H9 (cell line): ENCODE measurements at regions not wholly inside any gene's neighbourhood (a gene's known extent, or its start where the extent isn't known, plus 50 kb on each side); places are given as distances from the start of the nearest gene placed in this dataset.

Experiments used
- DNase-seq: peaks from one replicate; pipeline ENCODE4 v3.0.0-alpha.2; 2017
- H2AFZ ChIP-seq: one replicate; pipeline ENCODE4 v1.6.1; 2013; ENCODE audit warnings: mild to moderate bottlenecking, low read length, control low read depth, moderate library complexity
- H2AK5ac ChIP-seq: 2 replicates; pipeline ENCODE4 v1.6.1; 2013; ENCODE audit warnings: low read length, control low read depth, mixed read lengths; ENCODE audit not compliant: insufficient read length
- H2BK120ac ChIP-seq: one replicate; pipeline ENCODE4 v1.6.1; 2013; ENCODE audit warnings: low read depth, mild to moderate bottlenecking, low read length, control low read depth, inconsistent platforms; ENCODE audit not compliant: poor library complexity, severe bottlenecking
- H2BK12ac ChIP-seq: 2 replicates; pipeline ENCODE4 v1.6.1; 2013; ENCODE audit warnings: low read length, control low read depth, mixed read lengths, low read depth; ENCODE audit not compliant: insufficient read length
- H2BK15ac ChIP-seq: 2 replicates; pipeline ENCODE4 v1.6.1; 2013; ENCODE audit warnings: low read depth, low read length, control low read depth
- H2BK20ac ChIP-seq: one replicate; pipeline ENCODE4 v1.6.1; 2013; ENCODE audit warnings: low read depth, mild to moderate bottlenecking, low read length, control low read depth, inconsistent platforms; ENCODE audit not compliant: poor library complexity, severe bottlenecking
- H2BK5ac ChIP-seq: 2 replicates; pipeline ENCODE4 v1.6.1; 2013; ENCODE audit warnings: low read length, control low read depth, mixed read lengths; ENCODE audit not compliant: insufficient read length
- H3K14ac ChIP-seq: 2 replicates; pipeline ENCODE4 v1.6.1; 2013; ENCODE audit warnings: low read length, control low read depth; ENCODE audit not compliant: insufficient read depth
- H3K18ac ChIP-seq: 2 replicates; pipeline ENCODE4 v1.6.1; 2013; ENCODE audit warnings: low read depth, mild to moderate bottlenecking, mixed read lengths, low read length, control low read depth; ENCODE audit not compliant: insufficient read length
- H3K23ac ChIP-seq: 2 replicates; pipeline ENCODE4 v1.6.1; 2013; ENCODE audit warnings: low read length, control low read depth, mixed read lengths, low read depth; ENCODE audit not compliant: insufficient read length
- H3K23me2 ChIP-seq: 2 replicates; pipeline ENCODE4 v1.6.1; 2013; ENCODE audit warnings: low read depth, mild to moderate bottlenecking, mixed read lengths, low read length, control low read depth; ENCODE audit not compliant: insufficient read length, poor library complexity, severe bottlenecking
- H3K27ac ChIP-seq: 2 replicates; pipeline ENCODE4 v1.5.1; 2013; ENCODE audit warnings: low read length, control low read depth, mixed read lengths, low read depth; ENCODE audit not compliant: insufficient read length
- H3K27me3 ChIP-seq: 2 replicates; pipeline ENCODE4 v1.6.1; 2013; ENCODE audit warnings: low read length, control low read depth, inconsistent platforms; ENCODE audit not compliant: insufficient read depth
- H3K4ac ChIP-seq: 2 replicates; pipeline ENCODE4 v1.6.1; 2013; ENCODE audit warnings: low read depth, mild to moderate bottlenecking, control low read depth, inconsistent platforms, low read length, moderate library complexity
- H3K4me1 ChIP-seq: 2 replicates; pipeline ENCODE4 v1.6.1; 2013; ENCODE audit warnings: low read length, control low read depth, inconsistent platforms; ENCODE audit not compliant: insufficient read depth
- H3K4me2 ChIP-seq: 2 replicates; pipeline ENCODE4 v1.6.1; 2013; ENCODE audit warnings: low read length, control low read depth, mixed read lengths; ENCODE audit not compliant: insufficient read length, insufficient read depth
- H3K56ac ChIP-seq: 2 replicates; pipeline ENCODE4 v1.6.1; 2013; ENCODE audit warnings: low read depth, mild to moderate bottlenecking, mixed read lengths, low read length, control low read depth; ENCODE audit not compliant: insufficient read length
- H3K79me1 ChIP-seq: 2 replicates; pipeline ENCODE4 v1.6.1; 2013; ENCODE audit warnings: low read depth, mild to moderate bottlenecking, moderate library complexity, low read length, control low read depth, inconsistent platforms; ENCODE audit not compliant: insufficient read depth, poor library complexity, severe bottlenecking
- H3K79me2 ChIP-seq: 2 replicates; pipeline ENCODE4 v1.6.1; 2013; ENCODE audit warnings: low read length, control low read depth, inconsistent platforms; ENCODE audit not compliant: insufficient read depth
- H3K9ac ChIP-seq: 2 replicates; pipeline ENCODE4 v1.6.1; 2013; ENCODE audit warnings: low read length, control low read depth, mixed read lengths; ENCODE audit not compliant: insufficient read length; ENCODE audit errors: extremely low read depth
- H3K9me3 ChIP-seq: one replicate; pipeline ENCODE4 v1.6.1; 2013; ENCODE audit warnings: low read depth, low read length, inconsistent platforms; ENCODE audit not compliant: control insufficient read depth
- H3T11ph ChIP-seq: one replicate; pipeline ENCODE4 v1.6.1; 2013; ENCODE audit warnings: mild to moderate bottlenecking, low read length, control low read depth, inconsistent platforms
- H4K20me1 ChIP-seq: one replicate; pipeline ENCODE4 v1.6.1; 2013; ENCODE audit not compliant: control insufficient read depth, insufficient read length, insufficient read depth
- H4K5ac ChIP-seq: 2 replicates; pipeline ENCODE4 v1.6.1; 2013; ENCODE audit warnings: low read depth, mild to moderate bottlenecking, mixed read lengths, low read length, control low read depth; ENCODE audit not compliant: insufficient read length
- H4K8ac ChIP-seq: replicated peaks from 2 replicates; pipeline ENCODE4 v1.6.1; 2013; ENCODE audit warnings: low read length, control low read depth, mixed read lengths, low read depth; ENCODE audit not compliant: insufficient read length
- H4K91ac ChIP-seq: 2 replicates; pipeline ENCODE4 v1.6.1; 2013; ENCODE audit warnings: low read depth, mild to moderate bottlenecking, moderate library complexity, mixed read lengths, low read length, control low read depth; ENCODE audit not compliant: insufficient read length
- H3K27ac Mint-ChIP-seq, 3 experiments: 2 replicates in 2 of 3; 3 replicates in 1 of 3; pipeline ENCODE4 v1.8.0; 2020 to 2021; ENCODE audit warnings: mixed read lengths in 3 of 3, mild to moderate bottlenecking in 1 of 3, moderate library complexity in 1 of 3
- H3K27me3 Mint-ChIP-seq: 2 replicates; pipeline ENCODE4 v1.8.0; 2021; ENCODE audit warnings: low read depth, mild to moderate bottlenecking, moderate library complexity, mixed read lengths
- H3K36me3 Mint-ChIP-seq, 3 experiments: 2 replicates in 2 of 3; 3 replicates in 1 of 3; pipeline ENCODE4 v1.8.0; 2020 to 2021; ENCODE audit warnings: low read depth in 3 of 3, mixed read lengths in 3 of 3; ENCODE audit not compliant: insufficient read depth in 1 of 3
- H3K4me1 Mint-ChIP-seq, 2 experiments: 2 replicates each; pipeline ENCODE4 v1.8.0; 2020; ENCODE audit warnings: mixed read lengths in 2 of 2
- H3K4me3 Mint-ChIP-seq, 2 experiments: 2 replicates in 1 of 2; 3 replicates in 1 of 2; pipeline ENCODE4 v1.8.0; 2020 to 2021; ENCODE audit warnings: mild to moderate bottlenecking in 2 of 2, mixed read lengths in 2 of 2, moderate library complexity in 1 of 2
- H3K9me3 Mint-ChIP-seq, 2 experiments: 2 replicates in 1 of 2; 3 replicates in 1 of 2; pipeline ENCODE4 v1.8.0; 2020; ENCODE audit warnings: mild to moderate bottlenecking in 2 of 2, mixed read lengths in 2 of 2, moderate library complexity in 1 of 2
- CTCF ChIP-seq: fragments of 200-600 bp; sonication (generic); conservative IDR thresholded peaks from 3 replicates; pipeline ENCODE4 v1.8.0; 2021; ENCODE audit warnings: antibody characterized with exemption, mild to moderate bottlenecking
- WGBS: extraction: QIAGEN DNeasy Blood & Tissue Kit; methylation state at CpG from one replicate; pipeline ENCODE4 v1.1.7; 2013; ENCODE audit warnings: missing lambda C conversion rate, low lambda C conversion rate, mixed read lengths; ENCODE audit not compliant: insufficient read length; ENCODE audit errors: extremely low coverage; 5-methylcytosine and 5-hydroxymethylcytosine counted together

GRCh38 chr13:68816715-68817114 is 1290.9 kb upstream of the ATXN8OS start:
- Histone ChIP-seq H3K18ac (no peak overlapping the region), H2BK12ac (no peak overlapping the region), H4K91ac (no peak overlapping the region), H3K23me2 (no peaks in the 10 kb centered on the region), H3K79me1 (no peaks in the 10 kb centered on the region), H3K9ac (no peak overlapping the region), H3K27ac (no peak overlapping the region), H3T11ph (no peak overlapping the region), H3K27me3 (no peaks in the 10 kb centered on the region), H3K4ac (no peak overlapping the region), H2BK120ac (no peak overlapping the region), H2BK5ac (no peak overlapping the region), H2BK15ac (no peak overlapping the region), H2BK20ac (no peak overlapping the region), H2AFZ (no peak overlapping the region), H3K9me3 (no peaks in the 10 kb centered on the region), H3K4me2 (no peak overlapping the region), H3K4me1 (no peaks in the 10 kb centered on the region), H2AK5ac (no peak overlapping the region), H4K5ac (no peak overlapping the region), H3K14ac (no peak overlapping the region), H3K56ac (no peak overlapping the region), H4K8ac (no peak overlapping the region), H3K23ac (no peak overlapping the region), H3K79me2 (no peaks in the 10 kb centered on the region), H4K20me1 (no peaks in the 10 kb centered on the region)
- WGBS: no CpG with 5 or more reads among the region's 7 CpGs
- H3K4me1 Mint-ChIP-seq: peaks cover 2% of the 10 kb centered on the region in 2 experiments; a peak in 1 of 4 replicates
- no peak for TF ChIP-seq CTCF
- no peak overlapping the region; a peak in 1 of 7 replicates for H3K27ac Mint-ChIP-seq
- no peaks in the 10 kb centered on the region for H3K9me3 Mint-ChIP-seq
- no peaks in the 10 kb centered on the region for H3K27me3 Mint-ChIP-seq
- H3K4me3 Mint-ChIP-seq: no peak overlapping the region
- no peaks in the 10 kb centered on the region for H3K36me3 Mint-ChIP-seq
- DNase-seq: no peak
